Glutamatergic neuron (in vitro differentiated cells): ENCODE measurements at regions not wholly inside any gene's neighbourhood (a gene's known extent, or its start where the extent isn't known, plus 50 kb on each side); places are given as distances from the start of the nearest gene placed in this dataset.

ENCODE experiments used
- DNase-seq: peaks from one replicate; pipeline ENCODE4 v3.0.0; 2022
- H3K27ac Mint-ChIP-seq: one replicate; pipeline ENCODE4 v1.8.0; 2020; ENCODE audit warnings: mild to moderate bottlenecking, mixed read lengths, inconsistent platforms; ENCODE audit not compliant: unreplicated experiment
- H3K27me3 Mint-ChIP-seq: one replicate; pipeline ENCODE4 v1.8.0; 2020; ENCODE audit warnings: mild to moderate bottlenecking, moderate library complexity, mixed read lengths, inconsistent platforms; ENCODE audit not compliant: unreplicated experiment
- H3K36me3 Mint-ChIP-seq: one replicate; pipeline ENCODE4 v1.8.0; 2020; ENCODE audit warnings: mild to moderate bottlenecking, mixed read lengths, inconsistent platforms; ENCODE audit not compliant: unreplicated experiment
- H3K4me1 Mint-ChIP-seq: one replicate; pipeline ENCODE4 v1.8.0; 2020; ENCODE audit warnings: mild to moderate bottlenecking, low read depth, mixed read lengths, inconsistent platforms; ENCODE audit not compliant: unreplicated experiment
- H3K4me3 Mint-ChIP-seq: one replicate; pipeline ENCODE4 v1.8.0; 2020; ENCODE audit warnings: mild to moderate bottlenecking, mixed read lengths, inconsistent platforms; ENCODE audit not compliant: unreplicated experiment
- H3K9me3 Mint-ChIP-seq: one replicate; pipeline ENCODE4 v1.8.0; 2020; ENCODE audit warnings: mild to moderate bottlenecking, moderate library complexity, mixed read lengths, inconsistent platforms; ENCODE audit not compliant: unreplicated experiment
- TF ChIP-seq, protein P1 (sequence below): fragments of 200-600 bp; sonication (generic); IDR thresholded peaks from one replicate; pipeline ENCODE4 v1.5.0; 2021; ENCODE audit not compliant: partially characterized antibody, unreplicated experiment

DNA sequence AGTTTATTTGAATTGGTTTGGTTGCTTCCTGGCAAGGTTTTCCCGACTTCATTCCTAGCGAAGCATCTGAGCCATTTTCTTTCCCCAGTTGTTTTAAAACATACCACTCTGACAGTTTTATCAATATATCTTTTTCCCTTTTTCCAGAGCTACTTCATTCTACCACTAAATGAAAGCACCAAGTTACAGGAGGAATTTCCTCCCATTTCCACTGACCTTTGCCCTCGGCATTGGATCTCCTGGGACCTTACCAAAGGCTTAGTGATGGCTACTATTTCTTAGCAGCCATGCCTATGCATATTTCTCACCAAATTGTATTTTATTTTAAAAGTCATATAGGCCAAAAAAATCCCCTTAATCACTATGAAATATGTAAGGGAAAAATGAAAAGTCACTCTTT, 150.5 kb downstream of the ZNF330 start:
- Mint-ChIP-seq H3K27me3 (no peaks in the 10 kb centered on the region), H3K4me1 (no peaks in the 10 kb centered on the region), H3K9me3 (peaks cover 2% of the 10 kb centered on the region), H3K36me3 (no peaks in the 10 kb centered on the region), H3K27ac (no peak overlapping the region), H3K4me3 (no peak overlapping the region)
- DNase-seq, result peak; percentile 44
- TF ChIP-seq, protein P1, sequence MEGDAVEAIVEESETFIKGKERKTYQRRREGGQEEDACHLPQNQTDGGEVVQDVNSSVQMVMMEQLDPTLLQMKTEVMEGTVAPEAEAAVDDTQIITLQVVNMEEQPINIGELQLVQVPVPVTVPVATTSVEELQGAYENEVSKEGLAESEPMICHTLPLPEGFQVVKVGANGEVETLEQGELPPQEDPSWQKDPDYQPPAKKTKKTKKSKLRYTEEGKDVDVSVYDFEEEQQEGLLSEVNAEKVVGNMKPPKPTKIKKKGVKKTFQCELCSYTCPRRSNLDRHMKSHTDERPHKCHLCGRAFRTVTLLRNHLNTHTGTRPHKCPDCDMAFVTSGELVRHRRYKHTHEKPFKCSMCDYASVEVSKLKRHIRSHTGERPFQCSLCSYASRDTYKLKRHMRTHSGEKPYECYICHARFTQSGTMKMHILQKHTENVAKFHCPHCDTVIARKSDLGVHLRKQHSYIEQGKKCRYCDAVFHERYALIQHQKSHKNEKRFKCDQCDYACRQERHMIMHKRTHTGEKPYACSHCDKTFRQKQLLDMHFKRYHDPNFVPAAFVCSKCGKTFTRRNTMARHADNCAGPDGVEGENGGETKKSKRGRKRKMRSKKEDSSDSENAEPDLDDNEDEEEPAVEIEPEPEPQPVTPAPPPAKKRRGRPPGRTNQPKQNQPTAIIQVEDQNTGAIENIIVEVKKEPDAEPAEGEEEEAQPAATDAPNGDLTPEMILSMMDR, result no peak

DNA sequence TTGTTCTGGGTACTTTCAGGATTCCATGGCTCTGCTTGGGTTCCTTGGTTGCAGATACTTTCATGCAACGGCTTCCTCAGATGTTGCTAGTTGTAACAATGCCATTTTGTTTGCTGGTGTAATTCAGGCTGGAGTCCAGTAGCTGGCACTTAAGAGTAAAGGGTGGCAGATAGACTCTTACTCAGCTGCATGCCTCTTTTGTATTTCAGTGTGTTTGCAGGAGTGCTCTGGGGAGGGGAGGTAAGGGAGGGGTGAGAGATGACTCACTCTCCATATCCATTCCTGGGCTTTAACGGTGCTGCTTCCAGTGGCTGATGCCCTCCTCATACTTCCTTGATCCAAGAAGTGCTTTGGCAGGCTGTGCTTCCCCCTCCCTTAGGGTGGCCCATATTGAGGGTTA, 155.2 kb downstream of the ZNF330 start:
- TF ChIP-seq, protein P1, result no peak
- Mint-ChIP-seq H3K4me1 (no peaks in the 10 kb centered on the region), H3K9me3 (peaks cover 4% of the 10 kb centered on the region), H3K4me3 (no peak overlapping the region), H3K27me3 (peaks cover 3% of the 10 kb centered on the region), H3K36me3 (no peaks in the 10 kb centered on the region), H3K27ac (no peak overlapping the region)
- no peak for DNase-seq

DNA sequence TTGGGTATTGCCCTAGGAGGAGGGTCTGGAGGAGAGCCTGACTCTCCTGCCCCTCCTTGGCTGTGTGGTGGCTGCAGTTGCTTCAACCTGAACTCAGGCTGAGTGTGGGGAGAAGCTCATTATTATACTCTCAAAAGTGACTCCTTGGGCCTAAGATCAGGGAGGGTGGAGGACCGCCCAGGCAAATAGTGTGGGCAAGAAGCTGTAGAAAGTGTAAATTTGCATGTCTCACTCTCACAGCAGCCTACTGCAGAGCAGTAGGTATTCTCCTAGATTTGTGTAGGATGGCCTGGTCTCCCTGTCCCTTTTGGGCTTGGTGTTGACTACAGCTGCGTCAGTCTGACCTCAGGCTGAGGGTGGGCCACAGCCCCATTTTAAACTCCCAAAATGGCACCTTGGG, 156.1 kb downstream of the ZNF330 start:
- no peak overlapping the region for H3K27ac Mint-ChIP-seq
- no peak overlapping the region for H3K4me3 Mint-ChIP-seq
- no peaks in the 10 kb centered on the region for H3K4me1 Mint-ChIP-seq
- H3K36me3 Mint-ChIP-seq, result no peaks in the 10 kb centered on the region
- no peak for DNase-seq
- TF ChIP-seq, protein P1, result no peak
- peaks cover 3% of the 10 kb centered on the region for H3K27me3 Mint-ChIP-seq
- peaks cover 4% of the 10 kb centered on the region for H3K9me3 Mint-ChIP-seq

DNA sequence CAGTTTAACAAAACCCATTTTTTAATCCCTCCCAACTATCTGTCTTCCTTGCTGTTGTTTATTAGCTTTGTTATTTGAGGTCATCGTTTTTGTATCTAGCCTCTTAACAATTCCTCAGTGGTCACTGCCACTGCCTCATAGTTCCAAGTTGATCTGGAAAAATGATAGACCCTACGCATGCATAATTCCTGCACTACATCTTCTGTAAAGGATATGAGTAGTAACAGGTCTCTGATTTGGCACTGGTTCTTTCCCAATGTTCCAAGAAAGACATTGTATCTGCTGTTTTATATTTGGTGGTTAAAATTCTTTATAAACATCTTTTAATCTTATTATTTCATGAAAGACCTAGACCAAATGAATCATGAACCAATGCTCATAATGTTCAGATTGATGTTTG, 166.6 kb downstream of the ZNF330 start:
- no peak for DNase-seq
- H3K4me1 Mint-ChIP-seq, result no peaks in the 10 kb centered on the region
- H3K4me3 Mint-ChIP-seq, result no peak overlapping the region
- H3K27ac Mint-ChIP-seq, result no peak overlapping the region
- no peaks in the 10 kb centered on the region for H3K27me3 Mint-ChIP-seq
- TF ChIP-seq, protein P1, result no peak
- H3K9me3 Mint-ChIP-seq, result no peaks in the 10 kb centered on the region
- H3K36me3 Mint-ChIP-seq, result no peaks in the 10 kb centered on the region

DNA sequence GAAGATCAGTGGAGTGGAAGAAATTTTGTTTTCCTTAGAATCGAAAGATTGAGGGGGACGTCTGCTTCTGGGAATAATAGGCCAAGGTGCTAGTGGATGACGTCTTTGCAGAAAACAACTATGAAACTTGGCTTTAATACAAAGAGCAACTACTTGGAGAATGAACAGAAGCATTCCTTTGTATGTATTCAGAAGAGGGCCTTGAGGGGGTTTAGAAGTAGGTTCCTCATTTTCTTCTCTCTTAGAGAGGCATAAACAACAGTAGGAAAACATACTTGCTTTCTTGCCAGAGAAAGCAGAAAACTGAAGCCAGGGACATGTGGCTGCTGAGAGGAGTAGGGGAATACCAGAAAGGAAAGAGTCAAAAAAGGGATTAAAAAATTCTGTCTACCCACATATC, 167.8 kb downstream of the ZNF330 start:
- no peaks in the 10 kb centered on the region for H3K4me1 Mint-ChIP-seq
- no peaks in the 10 kb centered on the region for H3K36me3 Mint-ChIP-seq
- H3K27ac Mint-ChIP-seq, result no peak overlapping the region
- H3K4me3 Mint-ChIP-seq, result no peak overlapping the region
- H3K27me3 Mint-ChIP-seq, result no peaks in the 10 kb centered on the region
- TF ChIP-seq, protein P1, result no peak
- no peaks in the 10 kb centered on the region for H3K9me3 Mint-ChIP-seq
- DNase-seq, result no peak
